ENCODE measurements at regions not wholly inside any gene's neighbourhood (a gene's known extent, or its start where the extent isn't known, plus 50 kb on each side); places are given as distances from the start of the nearest gene placed in this dataset.

- TF ChIP-seq CTCF (IDR thresholded peaks at IDR 0.05; ENCODE audit: insufficient read depth, low read depth, low read length) (no peak), EZH2 (IDR thresholded peaks at IDR 0.05; ENCODE audit: insufficient read depth, low read length) (no peak)
Observed at GRCh38 chr7:52053525-52053924, 736.9 kb upstream of the COBL start.

Data from astrocyte (in vitro differentiated cells and primary cell).